ENCODE measurements at regions not wholly inside any gene's neighbourhood (a gene's known extent, or its start where the extent isn't known, plus 50 kb on each side); places are given as distances from the start of the nearest gene placed in this dataset.

DNA sequence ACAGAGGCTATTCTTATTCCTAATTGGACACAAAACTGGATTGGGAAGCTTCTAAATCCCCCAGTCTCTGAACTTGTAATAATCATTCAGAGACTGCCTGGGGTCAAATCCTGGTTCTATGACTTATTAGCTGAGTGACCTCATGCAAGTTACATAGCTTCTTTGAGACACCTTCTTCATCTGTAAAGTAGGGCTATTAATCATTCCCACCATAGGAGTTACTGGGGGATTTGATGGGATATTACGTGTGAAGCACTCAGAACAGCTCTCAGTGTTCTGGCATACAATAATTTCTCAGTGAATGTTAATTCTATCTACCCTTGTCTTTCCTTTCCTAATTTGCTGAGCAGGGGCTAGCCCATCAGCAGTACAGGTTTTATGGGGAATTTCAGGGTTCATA, 256.7 kb upstream of the TNP1 start:
- TF ChIP-seq, protein P1, sequence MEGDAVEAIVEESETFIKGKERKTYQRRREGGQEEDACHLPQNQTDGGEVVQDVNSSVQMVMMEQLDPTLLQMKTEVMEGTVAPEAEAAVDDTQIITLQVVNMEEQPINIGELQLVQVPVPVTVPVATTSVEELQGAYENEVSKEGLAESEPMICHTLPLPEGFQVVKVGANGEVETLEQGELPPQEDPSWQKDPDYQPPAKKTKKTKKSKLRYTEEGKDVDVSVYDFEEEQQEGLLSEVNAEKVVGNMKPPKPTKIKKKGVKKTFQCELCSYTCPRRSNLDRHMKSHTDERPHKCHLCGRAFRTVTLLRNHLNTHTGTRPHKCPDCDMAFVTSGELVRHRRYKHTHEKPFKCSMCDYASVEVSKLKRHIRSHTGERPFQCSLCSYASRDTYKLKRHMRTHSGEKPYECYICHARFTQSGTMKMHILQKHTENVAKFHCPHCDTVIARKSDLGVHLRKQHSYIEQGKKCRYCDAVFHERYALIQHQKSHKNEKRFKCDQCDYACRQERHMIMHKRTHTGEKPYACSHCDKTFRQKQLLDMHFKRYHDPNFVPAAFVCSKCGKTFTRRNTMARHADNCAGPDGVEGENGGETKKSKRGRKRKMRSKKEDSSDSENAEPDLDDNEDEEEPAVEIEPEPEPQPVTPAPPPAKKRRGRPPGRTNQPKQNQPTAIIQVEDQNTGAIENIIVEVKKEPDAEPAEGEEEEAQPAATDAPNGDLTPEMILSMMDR (IDR thresholded peaks at IDR 0.05): no peak
- TF ChIP-seq POLR2A (IDR thresholded peaks at IDR 0.05): no peak
